ENCODE measurements at regions not wholly inside any gene's neighbourhood (a gene's known extent, or its start where the extent isn't known, plus 50 kb on each side); places are given as distances from the start of the nearest gene placed in this dataset.

DNA sequence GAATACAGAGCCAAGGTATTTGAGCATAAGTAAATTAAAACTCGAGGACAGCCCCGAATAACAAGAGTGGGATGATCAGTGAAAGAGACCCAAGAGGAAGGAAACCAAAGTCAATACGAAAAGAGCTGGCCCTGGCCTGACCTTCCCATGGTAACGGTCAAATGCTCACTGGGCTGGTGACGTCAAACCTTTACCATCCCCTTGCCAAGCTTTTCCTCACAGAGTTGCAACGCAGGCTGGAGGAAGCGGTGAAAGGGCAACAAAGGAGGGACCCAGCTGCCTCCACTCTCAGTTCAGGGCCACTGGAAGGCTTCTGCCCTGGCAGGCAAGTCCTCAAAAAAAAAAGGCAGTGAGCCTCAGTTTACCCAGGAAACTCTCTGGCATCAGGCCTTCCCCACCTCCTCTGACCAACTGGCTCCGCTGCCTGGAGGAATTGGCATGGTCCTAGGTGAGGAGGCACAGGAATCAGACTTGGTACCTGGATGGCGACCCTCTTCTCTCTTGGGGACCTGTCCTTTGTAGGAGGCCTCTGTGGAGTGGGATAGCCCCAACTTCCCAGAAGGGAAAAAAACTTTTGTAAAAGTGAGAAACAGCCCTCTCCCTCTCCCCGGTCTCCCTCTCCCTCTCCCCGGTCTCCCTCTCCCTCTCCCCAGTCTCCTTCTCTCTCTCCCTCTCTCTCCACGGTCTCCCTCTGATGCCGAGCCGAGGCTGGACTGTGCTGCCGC is 212.4 kb downstream of the ANAPC1 start:
- no peak overlapping the region for H4K8ac ChIP-seq (ENCODE audit: low read depth in 2 of 2, low read length in 2 of 2)
- no peak overlapping the region for H2AK9ac ChIP-seq (replicated peaks; ENCODE audit: low read depth, low read length, poor library complexity)
- H3K9me1 ChIP-seq (ENCODE audit: insufficient read depth, low read length), result no peaks in the 10 kb centered on the region
- H2BK5ac ChIP-seq (ENCODE audit: low read depth, low read length, poor library complexity, severe bottlenecking), result no peak overlapping the region
- no peak overlapping the region for H2AFZ ChIP-seq (replicated peaks; ENCODE audit: low read length, poor library complexity)
- ChIA-PET CTCF (no interaction called here), POLR2A (ENCODE audit: unreplicated experiment) (no interaction called here)
- H3K18ac ChIP-seq (ENCODE audit: low read depth, low read length), result no peak overlapping the region
- H3K4me1 ChIP-seq (ENCODE audit: control insufficient read depth, insufficient read depth, low read length), result no peaks in the 10 kb centered on the region; the same call in 1 of the 2 replicates
- H3K56ac ChIP-seq (ENCODE audit: extremely low read depth, insufficient read depth, low read length), result no peak overlapping the region
- H2BK15ac ChIP-seq (ENCODE audit: low read depth, low read length), result no peak overlapping the region
- no peak overlapping the region for H4K91ac ChIP-seq (ENCODE audit: insufficient read depth, low read depth, low read length)
- no peaks in the 10 kb centered on the region for H3K36me3 ChIP-seq (ENCODE audit: control insufficient read depth, insufficient read depth, low read length)
- H3K4me3 ChIP-seq (ENCODE audit: insufficient read depth, low read depth, low read length), result no peak overlapping the region
- 100% methylated on average over 2 of the region's 15 CpGs; no CpG with 5 or more reads in 1 of the 2 experiments for WGBS, 2 experiments (ENCODE audit: extremely low coverage in 2 of 2, insufficient read length in 1 of 2)
- H3K14ac ChIP-seq (replicated peaks; ENCODE audit: low read depth, low read length), result no peak overlapping the region
- H2BK20ac ChIP-seq (ENCODE audit: low read depth, low read length), result no peak overlapping the region
- ATAC-seq (ENCODE audit: low read depth) (no peak), DNase-seq (no peak)
- no peaks in the 10 kb centered on the region; the same call in 1 of the 2 replicates for H3K27me3 ChIP-seq (ENCODE audit: control insufficient read depth, insufficient read depth, low read length)
- no peak overlapping the region for H4K5ac ChIP-seq (ENCODE audit: low read depth, low read length)
- H3K4me2 ChIP-seq (ENCODE audit: low read depth, low read length), result no peak overlapping the region
- intact Hi-C loops (cut with micrococcal nuclease), result no loop called here
- H2AK5ac ChIP-seq (ENCODE audit: low read depth, low read length), result 0 out of 2 replicates have a peak overlapping the region, but pooled peaks have one; percentile 15
- H3K9ac ChIP-seq (ENCODE audit: low read depth, low read length), result no peak overlapping the region
- H2BK120ac ChIP-seq (ENCODE audit: low read depth, low read length), result no peak overlapping the region
- H3K9me3 ChIP-seq (ENCODE audit: control insufficient read depth, insufficient read depth, low read length), result no peaks in the 10 kb centered on the region
- H3K23ac ChIP-seq (ENCODE audit: low read depth, low read length), result no peak overlapping the region
- in situ Hi-C loops (cut with MboI; ENCODE audit: low sequenced_read_pairs), result loop anchor here (10.0 to 25.0 kb wide), 2 partner anchors 184 to 557 kb away; no protein-coding TSS in a partner anchor
- no TSS peak for BruUV-seq (replicated peaks)
- TF ChIP-seq MAZ (IDR thresholded peaks at IDR 0.05; ENCODE audit: borderline replicate concordance, low read depth, low read length) (no peak), RCOR1 (IDR thresholded peaks at IDR 0.05; ENCODE audit: insufficient replicate concordance, low read length) (no peak), BHLHE40 (IDR thresholded peaks at IDR 0.05; ENCODE audit: low read depth, low read length) (no peak), RFX5 (IDR thresholded peaks at IDR 0.05; ENCODE audit: low read depth, low read length) (no peak), MAFK (IDR thresholded peaks at IDR 0.05; ENCODE audit: low read depth, low read length) (no peak), MXI1 (IDR thresholded peaks at IDR 0.05; ENCODE audit: borderline replicate concordance, low read depth, low read length) (no peak), ELK1 (IDR thresholded peaks at IDR 0.05; ENCODE audit: borderline replicate concordance, low read depth, low read length) (no peak), FOS (IDR thresholded peaks at IDR 0.05; ENCODE audit: low read depth, low read length) (no peak), CEBPB (IDR thresholded peaks at IDR 0.05; ENCODE audit: low read depth, low read length) (no peak), CHD1 (IDR thresholded peaks at IDR 0.05; ENCODE audit: low read depth, low read length) (no peak), RAD21 (IDR thresholded peaks at IDR 0.05; ENCODE audit: low read length) (no peak), POLR2A (IDR thresholded peaks at IDR 0.05; ENCODE audit: low read depth, low read length) (no peak), CTCF (conservative IDR thresholded peaks at IDR 0.05; ENCODE audit: low read depth, low read length) (no peak), SMC3 (IDR thresholded peaks at IDR 0.05; ENCODE audit: low read depth, low read length) (no peak), NFE2L2 (IDR thresholded peaks at IDR 0.05; ENCODE audit: low read depth, low read length) (no peak), USF2 (IDR thresholded peaks at IDR 0.05; ENCODE audit: low read depth, low read length) (no peak)
- dilution Hi-C loops (cut with HindIII; ENCODE audit: low sequenced_read_pairs, unreplicated experiment), result no loop called here
- H3K79me1 ChIP-seq (ENCODE audit: low read depth in 1 of 2, low read length in 2 of 2), result no peaks in the 10 kb centered on the region
- no peak overlapping the region for H3K4ac ChIP-seq (ENCODE audit: low read depth, low read length)
- no peak overlapping the region for H3K27ac ChIP-seq (ENCODE audit: insufficient read depth, low read length)
- no peaks in the 10 kb centered on the region for H4K20me1 ChIP-seq (ENCODE audit: insufficient read depth, low read length)
